ENCODE measurements at regions not wholly inside any gene's neighbourhood (a gene's known extent, or its start where the extent isn't known, plus 50 kb on each side); places are given as distances from the start of the nearest gene placed in this dataset.

DNA sequence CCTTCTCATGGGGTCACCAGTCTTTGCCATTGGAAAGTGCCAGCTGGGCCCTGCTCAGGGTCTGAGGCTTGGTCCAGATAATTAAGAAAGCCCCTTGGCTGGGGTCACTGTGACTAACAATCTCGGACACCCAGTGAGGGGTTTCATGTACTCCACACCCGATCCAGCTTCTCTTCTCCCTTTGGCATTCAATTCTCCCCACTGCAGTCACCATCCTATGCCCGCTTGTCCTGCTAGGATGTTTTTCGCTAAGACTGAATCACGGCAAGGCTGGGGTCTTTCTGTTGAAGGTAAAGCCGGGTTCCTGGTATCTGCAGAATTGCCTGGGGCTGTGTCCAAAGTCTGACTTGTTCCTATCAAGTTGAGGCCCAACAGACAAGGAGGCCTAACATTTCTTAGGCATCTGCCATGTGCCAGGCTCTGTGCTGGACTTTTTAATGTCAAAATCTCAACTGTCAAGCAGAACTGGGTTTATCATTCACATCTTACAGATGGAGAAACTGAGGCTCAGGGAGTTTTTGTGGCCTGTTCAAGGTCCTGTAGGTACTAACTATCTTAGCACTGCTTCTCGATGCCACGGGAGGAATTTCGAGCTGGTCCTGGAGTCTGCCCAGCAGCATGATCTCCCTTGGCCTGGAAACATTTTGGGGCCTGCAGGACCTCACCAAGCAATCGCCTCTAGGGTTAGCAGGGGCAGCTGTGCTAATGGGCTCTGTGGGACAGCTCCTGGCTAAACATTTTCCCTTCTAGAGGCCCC is 142.0 kb upstream of the ALDH1B1 start:
- H3K27ac Mint-ChIP-seq: no peak overlapping the region
- ChIA-PET POLR2A (no interaction called here), CTCF (no interaction called here)
- H3K4me1 Mint-ChIP-seq: no peaks in the 10 kb centered on the region; the same call in 1 of the 2 replicates
- no peak overlapping the region for H3K4me3 Mint-ChIP-seq
- ATAC-seq: no peak
- TF ChIP-seq, protein P1, sequence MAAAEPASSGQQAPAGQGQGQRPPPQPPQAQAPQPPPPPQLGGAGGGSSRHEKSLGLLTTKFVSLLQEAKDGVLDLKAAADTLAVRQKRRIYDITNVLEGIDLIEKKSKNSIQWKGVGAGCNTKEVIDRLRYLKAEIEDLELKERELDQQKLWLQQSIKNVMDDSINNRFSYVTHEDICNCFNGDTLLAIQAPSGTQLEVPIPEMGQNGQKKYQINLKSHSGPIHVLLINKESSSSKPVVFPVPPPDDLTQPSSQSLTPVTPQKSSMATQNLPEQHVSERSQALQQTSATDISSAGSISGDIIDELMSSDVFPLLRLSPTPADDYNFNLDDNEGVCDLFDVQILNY (CRISPR knock-in tag; IDR thresholded peaks at IDR 0.05): no peak
- TF ChIP-seq, protein P2, sequence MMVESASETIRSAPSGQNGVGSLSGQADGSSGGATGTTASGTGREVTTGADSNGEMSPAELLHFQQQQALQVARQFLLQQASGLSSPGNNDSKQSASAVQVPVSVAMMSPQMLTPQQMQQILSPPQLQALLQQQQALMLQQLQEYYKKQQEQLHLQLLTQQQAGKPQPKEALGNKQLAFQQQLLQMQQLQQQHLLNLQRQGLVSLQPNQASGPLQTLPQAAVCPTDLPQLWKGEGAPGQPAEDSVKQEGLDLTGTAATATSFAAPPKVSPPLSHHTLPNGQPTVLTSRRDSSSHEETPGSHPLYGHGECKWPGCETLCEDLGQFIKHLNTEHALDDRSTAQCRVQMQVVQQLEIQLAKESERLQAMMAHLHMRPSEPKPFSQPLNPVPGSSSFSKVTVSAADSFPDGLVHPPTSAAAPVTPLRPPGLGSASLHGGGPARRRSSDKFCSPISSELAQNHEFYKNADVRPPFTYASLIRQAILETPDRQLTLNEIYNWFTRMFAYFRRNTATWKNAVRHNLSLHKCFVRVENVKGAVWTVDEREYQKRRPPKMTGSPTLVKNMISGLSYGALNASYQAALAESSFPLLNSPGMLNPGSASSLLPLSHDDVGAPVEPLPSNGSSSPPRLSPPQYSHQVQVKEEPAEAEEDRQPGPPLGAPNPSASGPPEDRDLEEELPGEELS (CRISPR knock-in tag; IDR thresholded peaks at IDR 0.05): no peak
- TF ChIP-seq ETV6 (CRISPR knock-in tag; IDR thresholded peaks at IDR 0.05) (no peak), IRF2 (CRISPR knock-in tag; IDR thresholded peaks at IDR 0.05; ENCODE audit: borderline replicate concordance, low read depth) (no peak), AFF4 (CRISPR knock-in tag; IDR thresholded peaks at IDR 0.05; ENCODE audit: borderline replicate concordance) (no peak), FOXP1 (CRISPR knock-in tag; IDR thresholded peaks at IDR 0.05; ENCODE audit: borderline replicate concordance) (no peak), CREM (CRISPR knock-in tag; IDR thresholded peaks at IDR 0.05) (no peak), TCF7 (CRISPR knock-in tag; IDR thresholded peaks at IDR 0.05; ENCODE audit: low read depth) (no peak), NR3C1 (CRISPR knock-in tag; conservative IDR thresholded peaks at IDR 0.05; ENCODE audit: low read depth) (no peak), KAT7 (CRISPR knock-in tag; IDR thresholded peaks at IDR 0.05; ENCODE audit: borderline replicate concordance) (no peak), ZNF396 (CRISPR knock-in tag; IDR thresholded peaks at IDR 0.05; ENCODE audit: borderline replicate concordance) (no peak)
- TF ChIP-seq, protein P3, sequence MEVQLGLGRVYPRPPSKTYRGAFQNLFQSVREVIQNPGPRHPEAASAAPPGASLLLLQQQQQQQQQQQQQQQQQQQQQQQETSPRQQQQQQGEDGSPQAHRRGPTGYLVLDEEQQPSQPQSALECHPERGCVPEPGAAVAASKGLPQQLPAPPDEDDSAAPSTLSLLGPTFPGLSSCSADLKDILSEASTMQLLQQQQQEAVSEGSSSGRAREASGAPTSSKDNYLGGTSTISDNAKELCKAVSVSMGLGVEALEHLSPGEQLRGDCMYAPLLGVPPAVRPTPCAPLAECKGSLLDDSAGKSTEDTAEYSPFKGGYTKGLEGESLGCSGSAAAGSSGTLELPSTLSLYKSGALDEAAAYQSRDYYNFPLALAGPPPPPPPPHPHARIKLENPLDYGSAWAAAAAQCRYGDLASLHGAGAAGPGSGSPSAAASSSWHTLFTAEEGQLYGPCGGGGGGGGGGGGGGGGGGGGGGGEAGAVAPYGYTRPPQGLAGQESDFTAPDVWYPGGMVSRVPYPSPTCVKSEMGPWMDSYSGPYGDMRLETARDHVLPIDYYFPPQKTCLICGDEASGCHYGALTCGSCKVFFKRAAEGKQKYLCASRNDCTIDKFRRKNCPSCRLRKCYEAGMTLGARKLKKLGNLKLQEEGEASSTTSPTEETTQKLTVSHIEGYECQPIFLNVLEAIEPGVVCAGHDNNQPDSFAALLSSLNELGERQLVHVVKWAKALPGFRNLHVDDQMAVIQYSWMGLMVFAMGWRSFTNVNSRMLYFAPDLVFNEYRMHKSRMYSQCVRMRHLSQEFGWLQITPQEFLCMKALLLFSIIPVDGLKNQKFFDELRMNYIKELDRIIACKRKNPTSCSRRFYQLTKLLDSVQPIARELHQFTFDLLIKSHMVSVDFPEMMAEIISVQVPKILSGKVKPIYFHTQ (CRISPR knock-in tag; IDR thresholded peaks at IDR 0.05): no peak
- TF ChIP-seq, protein P4, sequence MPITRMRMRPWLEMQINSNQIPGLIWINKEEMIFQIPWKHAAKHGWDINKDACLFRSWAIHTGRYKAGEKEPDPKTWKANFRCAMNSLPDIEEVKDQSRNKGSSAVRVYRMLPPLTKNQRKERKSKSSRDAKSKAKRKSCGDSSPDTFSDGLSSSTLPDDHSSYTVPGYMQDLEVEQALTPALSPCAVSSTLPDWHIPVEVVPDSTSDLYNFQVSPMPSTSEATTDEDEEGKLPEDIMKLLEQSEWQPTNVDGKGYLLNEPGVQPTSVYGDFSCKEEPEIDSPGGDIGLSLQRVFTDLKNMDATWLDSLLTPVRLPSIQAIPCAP (CRISPR knock-in tag; IDR thresholded peaks at IDR 0.05): no peak
- H3K36me3 Mint-ChIP-seq: no peaks in the 10 kb centered on the region
- no peaks in the 10 kb centered on the region for H3K9me3 Mint-ChIP-seq
- peaks cover 47% of the 10 kb centered on the region for H3K27me3 Mint-ChIP-seq (ENCODE audit: low read depth)
- DNase-seq (ENCODE audit: low spot score): no peak

Data from WTC11 (cell line).